Superior temporal gyrus (tissue), 1 donor: ENCODE measurements at regions not wholly inside any gene's neighbourhood (a gene's known extent, or its start where the extent isn't known, plus 50 kb on each side); places are given as distances from the start of the nearest gene placed in this dataset.

Experiments used
- DNase-seq: peaks from one replicate; pipeline ENCODE4 v3.0.0-alpha.2; 2016; ENCODE audit errors: extremely low spot score

DNA sequence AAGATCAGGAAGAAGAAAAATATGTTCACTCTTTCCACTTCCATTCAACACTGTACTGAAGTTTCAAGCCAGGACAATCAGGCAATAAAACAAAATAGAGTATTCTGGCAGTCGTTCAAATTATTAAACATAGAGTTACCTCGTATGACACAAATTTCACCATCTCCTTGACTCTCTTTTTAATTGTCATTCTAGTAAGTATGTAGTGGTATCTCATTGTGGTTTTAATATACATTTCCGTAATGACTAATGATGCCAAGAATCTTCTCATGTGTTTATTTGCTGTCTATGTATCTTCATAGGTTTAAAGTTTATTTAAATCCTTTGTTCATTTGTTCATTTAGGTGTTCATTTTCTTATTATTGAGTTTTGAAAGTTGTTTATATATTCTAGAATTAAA lies 352.2 kb downstream of the IDS start:
- no peak for DNase-seq

DNA sequence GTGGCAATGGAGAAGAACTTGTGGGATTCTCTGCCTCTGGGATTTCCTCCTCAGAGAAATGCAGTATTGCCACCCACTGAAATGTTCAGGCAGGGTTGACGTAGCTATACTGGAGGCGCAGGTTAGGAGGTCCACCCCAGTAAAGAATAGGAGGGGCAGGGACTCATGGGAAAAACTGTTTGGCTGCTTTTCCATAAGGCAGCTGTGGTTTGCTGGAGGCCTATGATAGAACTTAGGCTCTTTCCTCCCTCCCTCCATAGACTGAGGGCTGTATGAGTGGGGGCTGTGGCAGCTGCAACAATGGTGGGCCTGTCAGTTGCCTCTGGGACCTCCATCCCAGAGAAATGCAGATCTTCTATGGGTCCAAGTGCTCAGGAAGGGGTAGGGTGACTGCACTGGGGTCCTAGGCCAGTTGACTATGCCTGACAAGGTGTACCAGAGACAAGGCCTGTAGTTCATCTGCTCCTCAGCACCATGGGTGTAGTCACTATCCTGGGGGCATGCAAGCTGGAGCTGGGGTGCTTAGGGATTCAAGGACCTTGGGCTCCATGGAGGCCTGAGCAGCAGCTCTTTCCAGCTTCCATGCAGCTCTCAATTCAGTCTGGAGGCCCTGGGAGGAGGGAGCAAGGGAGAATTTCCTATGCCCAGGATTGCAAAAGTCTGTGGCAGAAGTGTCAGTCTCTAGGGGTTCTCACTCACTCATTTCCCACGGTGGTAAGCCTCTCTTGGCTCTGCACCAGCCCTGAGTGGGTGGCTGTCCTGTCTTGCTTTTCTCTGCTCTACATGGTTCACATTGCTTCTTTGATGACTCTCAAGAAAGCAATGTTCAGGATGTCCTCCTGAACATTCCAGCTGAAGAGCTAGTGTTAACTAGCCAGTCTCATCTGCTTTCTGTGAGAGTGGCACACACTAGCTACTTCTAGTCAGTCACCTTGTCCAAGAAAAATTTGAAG lies 353.0 kb downstream of the IDS start:
- no peak for DNase-seq

DNA sequence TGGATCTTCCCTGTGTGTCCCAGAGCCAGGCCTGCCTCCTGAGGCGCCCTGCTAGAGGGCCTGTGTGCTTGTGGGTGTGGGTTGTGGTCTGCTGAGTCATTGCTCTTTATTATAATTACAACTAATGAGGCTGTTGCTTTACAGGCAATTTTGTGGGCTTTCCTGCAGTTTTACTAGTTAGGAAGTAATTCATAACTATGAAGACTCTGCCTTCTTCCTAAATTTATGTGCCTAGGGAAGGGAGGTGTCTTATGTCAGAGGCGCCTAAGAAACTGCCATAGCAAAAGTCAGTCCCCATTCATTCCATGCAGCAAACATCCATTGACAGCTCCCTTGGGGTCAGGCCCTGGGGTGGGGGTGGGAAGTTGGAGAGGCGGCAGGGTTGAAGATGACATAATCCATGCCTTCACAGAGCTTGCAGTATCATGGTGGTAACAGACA lies 359.2 kb downstream of the IDS start:
- no peak for DNase-seq

DNA sequence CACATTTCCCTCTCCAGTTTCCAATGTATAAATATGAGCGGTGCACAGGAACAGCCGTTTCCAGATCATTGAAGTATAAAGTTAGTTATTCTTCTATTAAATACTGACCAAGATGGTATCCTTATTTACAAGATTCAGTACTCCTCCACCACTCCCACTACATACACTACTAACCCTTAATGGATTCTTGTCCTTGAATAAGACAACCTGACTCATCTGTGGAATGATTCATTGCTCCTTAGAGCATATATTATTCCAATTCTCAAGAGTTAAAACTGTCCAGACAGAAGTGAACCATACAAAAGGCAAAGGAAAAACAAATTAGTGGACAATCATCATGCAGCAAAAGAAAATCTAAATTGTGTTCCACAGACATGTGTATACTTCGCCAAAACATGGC lies 373.3 kb downstream of the IDS start:
- DNase-seq, result no peak

DNA sequence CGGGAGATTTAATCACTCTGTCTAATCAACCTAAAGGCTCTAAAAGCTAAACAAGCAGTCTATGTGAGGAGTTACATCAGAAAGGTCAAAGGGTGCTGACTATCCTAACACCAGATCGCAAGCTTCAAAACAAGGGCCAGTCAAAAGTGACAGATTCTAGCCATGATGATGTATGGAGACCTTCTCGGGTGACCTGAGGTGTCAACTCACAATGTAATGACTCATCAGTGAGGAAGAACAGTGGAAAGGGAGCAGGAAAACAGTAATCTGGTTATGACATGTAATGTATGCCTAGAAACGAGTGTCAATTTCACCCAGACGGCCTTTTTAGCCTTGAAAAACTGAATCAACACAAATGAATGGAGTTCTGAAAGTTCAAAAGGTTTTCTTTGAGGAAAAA lies 375.3 kb downstream of the IDS start:
- no peak for DNase-seq

DNA sequence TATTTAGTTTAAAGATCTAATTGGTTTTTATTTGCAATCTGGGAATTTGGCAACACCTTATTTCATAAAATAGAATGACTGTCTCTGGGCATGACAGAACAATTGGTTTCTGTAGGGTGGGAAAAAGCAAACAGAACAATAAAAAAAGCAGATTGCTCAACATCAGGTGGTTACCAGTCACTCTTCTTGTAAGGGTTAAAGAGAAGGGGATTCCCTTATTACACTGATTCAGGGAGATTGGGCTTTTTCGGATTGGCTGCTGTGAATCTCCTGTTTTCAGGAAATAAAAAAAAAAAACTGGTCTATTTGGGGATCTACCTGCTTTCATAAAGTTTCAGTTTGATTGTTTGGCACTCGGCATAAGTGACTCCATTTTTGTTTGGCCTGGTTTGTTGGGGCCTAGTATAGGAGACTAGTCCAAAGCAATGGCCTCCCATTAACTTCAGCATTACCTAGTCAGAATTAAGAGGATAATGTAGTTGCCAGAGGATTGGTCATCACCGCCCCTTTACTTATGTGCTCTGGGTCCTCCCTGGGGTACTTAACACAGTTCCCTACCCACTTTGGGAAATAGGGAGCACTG lies 380.5 kb downstream of the IDS start:
- DNase-seq, result no peak

DNA sequence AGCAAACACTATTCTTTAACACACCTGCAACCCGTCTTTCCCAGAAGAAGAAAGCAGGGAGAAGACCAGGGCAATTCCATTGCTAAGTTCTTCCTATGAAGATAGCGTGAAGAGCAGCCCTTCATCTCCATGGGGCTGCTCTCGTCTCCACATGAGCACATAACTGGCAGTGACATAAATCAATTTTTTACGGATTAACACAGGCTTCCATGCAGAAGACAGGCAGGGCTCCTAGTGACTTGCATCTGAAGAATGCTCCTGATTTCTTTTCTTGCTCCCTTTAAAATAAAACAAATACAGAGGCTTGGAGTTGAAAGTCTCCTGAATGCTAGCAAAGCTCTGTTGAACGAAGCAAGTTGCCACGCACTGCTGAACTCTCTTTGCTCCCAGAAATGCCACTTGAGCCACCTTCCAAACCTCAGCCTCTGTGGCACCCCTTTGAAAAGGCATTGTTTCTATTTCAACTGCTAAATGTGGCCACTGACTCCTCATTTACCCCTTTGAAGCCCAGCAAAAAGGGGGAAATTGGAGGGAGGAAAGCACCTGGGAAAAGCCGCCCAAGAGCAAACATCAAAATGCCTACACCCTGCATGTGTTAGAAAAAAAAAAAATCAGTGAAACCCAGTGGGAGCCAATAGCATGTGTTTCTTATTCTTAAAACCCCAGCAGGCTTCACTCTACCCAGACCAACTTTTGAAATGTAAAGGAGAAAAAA lies 383.7 kb downstream of the IDS start:
- no peak for DNase-seq

DNA sequence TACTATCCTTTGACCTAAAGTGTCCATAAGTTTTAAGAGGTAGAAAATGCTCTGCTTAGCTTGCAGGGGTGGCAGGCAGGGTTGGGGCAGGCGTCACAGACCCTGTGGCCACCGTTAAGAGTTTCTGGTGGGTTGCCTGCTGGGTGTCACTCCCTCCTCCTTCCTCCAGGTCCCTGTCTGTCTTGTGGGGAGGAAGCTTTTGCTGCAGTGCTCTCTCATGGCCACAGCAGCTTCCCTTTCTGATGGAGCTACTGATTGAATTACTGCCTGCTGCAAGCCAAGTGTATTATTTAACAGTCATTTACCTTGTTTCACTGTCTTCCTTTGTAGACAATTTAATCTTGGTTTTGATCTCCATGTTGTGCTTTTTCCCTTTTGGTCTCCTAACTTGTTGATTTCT lies 384.6 kb downstream of the IDS start:
- DNase-seq, result no peak

DNA sequence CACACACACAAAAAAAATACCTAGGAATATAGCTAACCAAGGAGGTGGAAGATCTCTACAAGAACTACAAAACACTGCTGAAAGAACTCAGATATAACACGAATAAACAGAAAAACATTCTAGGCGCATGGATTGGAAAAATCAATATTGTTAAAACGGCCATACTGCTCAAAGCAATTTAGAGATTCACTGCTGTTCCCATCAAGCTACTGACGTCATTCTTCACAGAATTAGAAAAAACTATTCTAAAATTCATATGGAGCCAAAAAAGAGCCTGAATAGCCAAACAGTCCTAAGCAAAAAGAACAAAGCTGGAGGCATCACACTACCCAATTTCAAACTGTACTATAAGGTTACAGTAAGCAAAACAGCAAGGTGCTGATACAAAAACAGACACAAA lies 390.2 kb downstream of the IDS start:
- no peak for DNase-seq

DNA sequence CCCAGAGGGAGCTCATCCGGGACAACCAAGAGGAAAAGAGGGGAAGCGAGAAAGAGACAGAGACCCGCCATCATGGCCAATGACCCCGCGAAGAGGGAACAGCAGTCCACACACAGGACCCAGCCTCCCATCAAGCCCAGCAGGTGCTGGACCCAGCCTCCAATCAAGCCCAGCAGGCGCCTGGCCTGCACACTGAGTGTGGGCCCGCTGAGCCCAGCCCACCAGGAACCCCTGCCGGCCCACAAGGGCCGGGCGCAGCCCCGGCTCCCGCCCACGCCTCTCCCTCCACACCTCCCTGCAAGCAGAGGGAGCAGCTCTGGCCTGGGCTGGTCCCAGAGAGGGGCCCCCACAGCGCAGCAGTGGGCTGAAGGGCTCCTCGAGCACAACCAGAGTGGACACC lies 391.1 kb downstream of the IDS start:
- DNase-seq, result no peak

DNA sequence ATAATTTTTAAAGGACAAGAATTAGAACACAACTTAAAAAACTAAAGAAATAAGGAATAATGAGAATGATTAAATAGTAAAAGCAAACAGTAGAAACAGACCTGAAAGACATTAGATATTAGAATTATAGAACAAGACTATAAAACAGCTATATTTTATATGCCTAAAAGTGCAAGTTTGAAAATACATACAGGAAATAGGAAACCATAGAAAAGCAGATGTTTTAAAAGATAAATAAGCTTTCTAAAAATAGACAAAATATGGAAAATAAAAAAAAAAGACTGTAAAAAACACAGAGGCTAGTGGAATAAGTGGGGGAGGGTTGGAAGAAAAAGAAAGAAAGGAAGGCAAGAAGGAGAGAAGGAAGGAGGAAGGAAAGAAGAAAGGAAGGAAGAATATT lies 407.3 kb downstream of the IDS start:
- DNase-seq, result no peak

DNA sequence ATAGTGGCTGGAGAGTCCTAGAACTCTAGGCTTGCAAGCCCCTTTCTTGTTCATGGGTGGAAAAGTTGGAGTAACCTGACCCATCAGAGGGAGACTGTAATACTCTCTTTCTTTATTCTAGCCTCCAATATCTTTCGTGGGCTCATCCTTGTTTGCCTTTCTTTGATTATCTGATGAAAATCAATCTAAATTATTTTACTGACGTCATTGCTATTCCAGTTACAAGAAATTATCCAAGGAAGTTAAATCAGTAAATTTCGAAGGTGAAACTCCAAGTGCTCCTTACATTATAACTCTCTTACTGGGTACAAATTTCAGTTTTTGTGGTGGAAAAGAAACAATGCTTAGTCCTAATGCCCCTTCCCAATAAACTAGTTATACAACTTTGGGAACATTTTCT lies 412.9 kb downstream of the IDS start:
- DNase-seq, result no peak

DNA sequence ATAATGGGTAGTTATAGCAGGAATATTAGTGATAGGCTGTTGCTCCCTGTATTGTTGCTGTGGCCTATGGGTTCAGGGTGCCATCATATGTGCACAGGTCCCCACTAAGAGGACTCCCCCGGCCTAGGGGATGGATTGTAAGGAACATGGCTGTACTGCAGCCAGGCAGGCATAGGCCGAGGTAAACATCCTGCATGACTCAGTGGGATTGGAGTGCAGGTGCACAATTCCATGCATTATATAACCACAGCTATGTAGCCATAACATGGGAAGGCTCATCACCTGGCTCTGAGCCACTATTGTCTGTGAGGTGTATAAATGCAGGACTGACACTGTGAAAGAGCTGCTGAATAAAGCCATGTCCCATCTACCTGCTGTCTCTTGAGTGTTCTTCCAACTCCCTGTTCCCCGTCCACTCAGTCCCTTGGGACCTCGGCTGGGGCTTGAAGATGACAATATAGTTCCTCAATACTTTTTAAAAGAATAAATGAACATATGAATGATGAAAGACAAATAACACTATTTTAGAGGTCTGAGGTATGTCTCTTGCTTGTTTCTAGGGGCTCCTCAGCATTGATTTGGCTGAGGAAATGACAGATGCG lies 425.2 kb downstream of the IDS start:
- no peak for DNase-seq

DNA sequence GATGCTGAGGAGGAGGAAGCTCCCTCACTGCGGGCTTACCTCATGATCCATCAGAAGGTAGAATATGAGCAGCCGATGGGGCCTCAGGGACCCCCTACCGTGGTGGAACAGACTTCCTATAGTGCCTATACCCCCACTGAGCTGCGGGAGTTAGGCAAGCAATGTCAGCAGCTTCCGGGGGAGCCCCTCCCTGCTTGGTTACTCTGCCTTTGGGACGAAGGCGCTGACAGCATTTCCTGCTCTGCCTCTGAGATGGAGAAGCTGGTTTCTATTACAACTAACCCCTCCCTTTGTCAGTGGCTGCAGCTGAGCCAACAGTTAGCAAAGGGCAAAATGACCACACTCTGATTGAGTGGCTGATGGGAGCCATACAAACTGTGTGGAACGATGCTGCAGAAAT lies 430.7 kb downstream of the IDS start:
- no peak for DNase-seq

DNA sequence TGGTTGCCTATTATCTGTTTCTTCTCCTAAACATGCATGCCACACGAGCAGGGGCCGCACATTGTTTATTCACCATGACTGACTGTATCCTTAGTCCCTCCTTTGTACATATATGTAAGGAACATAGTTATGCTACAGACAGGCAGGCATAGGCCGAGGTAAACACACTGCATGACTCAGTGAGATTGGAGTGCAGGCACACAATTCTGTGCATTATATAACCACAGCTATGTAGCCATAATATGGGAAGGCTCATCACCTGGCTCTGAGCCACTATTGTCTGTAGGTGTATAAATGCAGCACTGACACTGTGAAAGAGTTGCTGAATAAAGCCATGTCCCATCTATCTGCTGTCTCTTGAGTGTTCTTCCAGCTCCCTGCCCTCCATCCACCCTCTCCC lies 431.6 kb downstream of the IDS start:
- DNase-seq, result no peak

DNA sequence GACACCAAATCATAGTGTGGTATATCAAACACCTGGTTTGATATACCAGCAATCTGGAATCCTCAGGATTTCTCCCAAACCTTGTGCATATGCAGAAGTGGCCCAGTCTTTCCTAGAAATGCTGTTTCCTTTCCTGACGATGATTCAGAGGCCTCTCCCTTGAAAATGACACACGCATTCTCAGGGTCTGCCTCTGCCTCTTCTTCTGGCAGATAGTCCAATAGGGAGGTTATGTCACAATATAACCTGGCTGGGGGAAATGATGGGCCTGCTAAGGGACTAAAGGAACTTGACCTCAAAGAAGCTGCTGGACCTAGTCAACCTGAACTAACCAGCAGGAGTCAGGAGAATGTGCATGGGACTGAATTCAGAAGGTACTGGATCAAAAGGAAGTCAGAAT lies 435.2 kb downstream of the IDS start:
- no peak for DNase-seq

DNA sequence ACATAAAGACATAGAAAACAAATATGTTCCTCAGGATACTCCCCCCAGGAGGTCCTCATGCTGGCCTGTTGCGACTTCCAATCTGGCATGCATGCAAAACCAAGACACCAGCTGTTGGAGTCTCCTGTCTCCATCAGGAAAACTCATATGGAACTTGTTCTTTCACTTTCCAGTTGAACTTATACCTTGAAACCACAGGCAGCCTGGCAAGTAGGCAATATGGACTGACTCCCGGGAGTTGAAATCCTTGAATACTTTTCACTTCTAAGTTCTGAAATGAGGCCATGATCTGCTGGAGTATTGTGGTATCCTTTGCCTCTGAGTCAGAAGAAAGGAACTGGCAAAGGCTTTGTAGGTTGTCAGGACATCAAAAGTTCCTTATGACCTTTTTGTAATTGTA lies 444.2 kb downstream of the IDS start:
- DNase-seq, result no peak
